GM12878 (cell line): ENCODE measurements at regions not wholly inside any gene's neighbourhood (a gene's known extent, or its start where the extent isn't known, plus 50 kb on each side); places are given as distances from the start of the nearest gene placed in this dataset.

Source experiments
- ATAC-seq: fragments of 200-7000 bp; cut with Tn5 transposase; 3 replicates; pipeline ENCODE4 v1.9.1; 2020; ENCODE audit warnings: mild to moderate bottlenecking, moderate library complexity
- BruUV-seq: library from RNA; stranded (reverse); fragments of 400-500 nt; replicated peaks from 2 replicates; lab custom pipeline; 2021; lab: Mats Ljungman, UMichigan
- CTCF ChIA-PET: fragments of 300-600 bp; sonication (Branson Sonifier 250); formaldehyde crosslinking; extraction: SDS; loops from one replicate; lab custom pipeline; 2021; ENCODE audit warnings: inconsistent platforms; lab: Yijun Ruan, JAX
- POLR2A ChIA-PET: fragments of 350-600 bp; formaldehyde crosslinking; extraction: SDS; loops from one replicate; lab custom pipeline; 2021; ENCODE audit warnings: inconsistent platforms; lab: Charles Lee
- RAD21 ChIA-PET: fragments of 300-600 bp; sonication (Branson Sonifier 250); formaldehyde crosslinking; loops from one replicate; lab custom pipeline; 2023; ENCODE audit warnings: antibody characterized with exemption; ENCODE audit not compliant: unreplicated experiment; lab: Charles Lee
- SMC1A ChIA-PET: fragments of 300-600 bp; sonication (Branson Sonifier 250); formaldehyde crosslinking; loops from one replicate; lab custom pipeline; 2023; ENCODE audit not compliant: unreplicated experiment, uncharacterized antibody; lab: Charles Lee
- DNase-seq: peaks from one replicate; pipeline ENCODE4 v3.0.0-alpha.2; 2011; ENCODE audit warnings: low read depth, low spot score
- FAIRE-seq: peaks from 3 replicates; lab custom pipeline; 2011; peaks lifted over from hg19 to GRCh38; lab: Jason Lieb, UNC
- H2AFZ ChIP-seq: 2 replicates; pipeline ENCODE4 v1.6.0; 2011; ENCODE audit warnings: low read depth, low read length, control low read depth; ENCODE audit not compliant: control insufficient read depth
- H3K27ac ChIP-seq: 2 replicates; pipeline ENCODE4 v1.5.1; 2011; ENCODE audit warnings: control low read depth; ENCODE audit not compliant: control insufficient read depth, insufficient read depth
- H3K27me3 ChIP-seq, 2 experiments: replicated peaks in 1 of 2; 2 replicates each; pipeline versions ENCODE4 v1.6.0 to v1.6.1; 2011; ENCODE audit warnings: low read length in 1 of 2; ENCODE audit not compliant: control insufficient read depth in 2 of 2, insufficient read depth in 2 of 2
- H3K36me3 ChIP-seq, 2 experiments: 2 replicates each; pipeline ENCODE4 v1.5.1; 2011; ENCODE audit warnings: low read length in 1 of 2; ENCODE audit not compliant: control insufficient read depth in 2 of 2, insufficient read depth in 2 of 2
- H3K4me1 ChIP-seq: 2 replicates; pipeline ENCODE4 v1.6.1; 2011; ENCODE audit warnings: mild to moderate bottlenecking, low read length, moderate library complexity, mixed read lengths; ENCODE audit not compliant: control insufficient read depth, insufficient read depth
- H3K4me2 ChIP-seq: 2 replicates; pipeline ENCODE4 v1.6.0; 2011; ENCODE audit warnings: control low read depth; ENCODE audit not compliant: control insufficient read depth, insufficient read depth
- H3K4me3 ChIP-seq: fragments of 200-600 bp; sonication (generic); 2 replicates; pipeline ENCODE4 v1.5.1; 2016
- H3K79me2 ChIP-seq: 2 replicates; pipeline ENCODE4 v1.6.0; 2011; ENCODE audit warnings: low read length; ENCODE audit not compliant: control insufficient read depth, insufficient read depth
- H3K9ac ChIP-seq: 2 replicates; pipeline ENCODE4 v1.8.0; 2011; ENCODE audit warnings: low read length, control low read depth, mixed read lengths; ENCODE audit not compliant: control insufficient read depth, insufficient read depth
- H3K9me3 ChIP-seq: replicated peaks from 3 replicates; pipeline ENCODE4 v1.5.1; 2011; ENCODE audit warnings: mild to moderate bottlenecking, low read length; ENCODE audit not compliant: control insufficient read depth, insufficient read depth
- H4K20me1 ChIP-seq: 2 replicates; pipeline ENCODE4 v1.6.0; 2011; ENCODE audit not compliant: control insufficient read depth, insufficient read depth
- ASH2L ChIP-seq: fragments of 300-600, 200-600 bp; sonication (generic); IDR thresholded peaks from 2 replicates; pipeline ENCODE4 v1.6.1; 2017; ENCODE audit warnings: low read depth, mild to moderate bottlenecking, borderline replicate concordance
- NFIC ChIP-seq: IDR thresholded peaks from 2 replicates; pipeline ENCODE4 v1.6.1; 2012; ENCODE audit warnings: low read depth, mild to moderate bottlenecking, inconsistent platforms, low read length, moderate library complexity
- POLR2AphosphoS2 ChIP-seq: IDR thresholded peaks from 2 replicates; pipeline ENCODE4 v1.6.1; 2011; ENCODE audit warnings: low read depth, mild to moderate bottlenecking, low read length, improper control_type of control experiment, moderate library complexity
- SMARCA5 ChIP-seq: fragments of 450-650 bp; IDR thresholded peaks from 2 replicates; pipeline ENCODE4 v1.6.1; 2017; ENCODE audit warnings: mild to moderate bottlenecking
- STAT1 ChIP-seq: fragments of 450-650 bp; conservative IDR thresholded peaks from 2 replicates; pipeline ENCODE4 v1.6.1; 2014; ENCODE audit warnings: antibody characterized with exemption, mild to moderate bottlenecking
- TCF7 ChIP-seq: IDR thresholded peaks from 2 replicates; pipeline ENCODE4 v1.6.1; 2014; ENCODE audit warnings: antibody characterized with exemption, borderline replicate concordance
- YBX1 ChIP-seq: fragments of 450-650 bp; IDR thresholded peaks from 2 replicates; pipeline ENCODE4 v1.6.1; 2016; ENCODE audit warnings: antibody characterized with exemption
- WGBS: methylation state at CpG from one replicate; pipeline ENCODE4 v1.1.6; 2016; ENCODE audit warnings: low lambda C conversion rate; ENCODE audit not compliant: insufficient replicate concordance, insufficient coverage; ENCODE audit errors: missing lambda C conversion rate; 5-methylcytosine and 5-hydroxymethylcytosine counted together
- in situ Hi-C: fragments of 300-500 bp; cut with MboI; formaldehyde crosslinking; loops from 9 replicates; pipeline ENCODE4 v1.14.3; 2018; ENCODE audit warnings: mixed read lengths
- intact Hi-C: fragments of 100-400 bp; cut with micrococcal nuclease; formaldehyde crosslinking; loops from one replicate; pipeline ENCODE4 v1.14.2; 2022; ENCODE audit not compliant: unreplicated experiment
- TF ChIP-seq, protein P1 (sequence below): fragments of 450-650 bp; formaldehyde crosslinking; IDR thresholded peaks from 2 replicates; pipeline ENCODE4 v1.4.0; 2022; ENCODE audit warnings: mild to moderate bottlenecking, moderate library complexity
- TF ChIP-seq, protein P2 (sequence below): IDR thresholded peaks from 2 replicates; pipeline ENCODE4 v1.6.1; 2012; ENCODE audit warnings: mild to moderate bottlenecking, low read depth, low read length
- TF ChIP-seq, protein P3 (sequence below): fragments of 450-650 bp; IDR thresholded peaks from 2 replicates; pipeline ENCODE4 v1.6.1; 2017; ENCODE audit warnings: mild to moderate bottlenecking
- TF ChIP-seq, protein P4 (sequence below): fragments of 450-650 bp; IDR thresholded peaks from 2 replicates; pipeline ENCODE4 v1.6.1; 2016; ENCODE audit warnings: mild to moderate bottlenecking

- Histone ChIP-seq H3K4me1 (no peaks in the 10 kb centered on the region), H3K27ac (no peak overlapping the region), H2AFZ (no peak overlapping the region), H3K4me2 (no peak overlapping the region), H4K20me1 (no peaks in the 10 kb centered on the region), H3K9me3 (no peaks in the 10 kb centered on the region), H3K4me3 (no peak overlapping the region), H3K27me3 (no peaks in the 10 kb centered on the region), H3K79me2 (no peaks in the 10 kb centered on the region), H3K9ac (no peak overlapping the region), H3K36me3 (0 out of 4 replicates have a peak, but pooled peaks cover 0 to 3% of the 10 kb centered on the region in 2 experiments)
- ChIA-PET POLR2A (no interaction called here), CTCF (interaction anchor here (0.6 to 1.3 kb wide), 8 partner anchors 10 to 215 kb away, joined by 3 to 6 read pairs (median 3); no protein-coding TSS in a partner anchor), RAD21 (no interaction called here), SMC1A (interaction anchor here (0.8 to 2.1 kb wide), 7 partner anchors 9 to 54 kb away, joined by 3 to 10 read pairs (median 4); no protein-coding TSS in a partner anchor)
- ATAC-seq: no peak
- no peak for DNase-seq
- no peak for FAIRE-seq
- no TSS peak for BruUV-seq
- WGBS: 51% methylated on average over 2 of the region's 2 CpGs
- in situ Hi-C loops (no loop called here), intact Hi-C loops (no loop called here)
- TF ChIP-seq, protein P1, sequence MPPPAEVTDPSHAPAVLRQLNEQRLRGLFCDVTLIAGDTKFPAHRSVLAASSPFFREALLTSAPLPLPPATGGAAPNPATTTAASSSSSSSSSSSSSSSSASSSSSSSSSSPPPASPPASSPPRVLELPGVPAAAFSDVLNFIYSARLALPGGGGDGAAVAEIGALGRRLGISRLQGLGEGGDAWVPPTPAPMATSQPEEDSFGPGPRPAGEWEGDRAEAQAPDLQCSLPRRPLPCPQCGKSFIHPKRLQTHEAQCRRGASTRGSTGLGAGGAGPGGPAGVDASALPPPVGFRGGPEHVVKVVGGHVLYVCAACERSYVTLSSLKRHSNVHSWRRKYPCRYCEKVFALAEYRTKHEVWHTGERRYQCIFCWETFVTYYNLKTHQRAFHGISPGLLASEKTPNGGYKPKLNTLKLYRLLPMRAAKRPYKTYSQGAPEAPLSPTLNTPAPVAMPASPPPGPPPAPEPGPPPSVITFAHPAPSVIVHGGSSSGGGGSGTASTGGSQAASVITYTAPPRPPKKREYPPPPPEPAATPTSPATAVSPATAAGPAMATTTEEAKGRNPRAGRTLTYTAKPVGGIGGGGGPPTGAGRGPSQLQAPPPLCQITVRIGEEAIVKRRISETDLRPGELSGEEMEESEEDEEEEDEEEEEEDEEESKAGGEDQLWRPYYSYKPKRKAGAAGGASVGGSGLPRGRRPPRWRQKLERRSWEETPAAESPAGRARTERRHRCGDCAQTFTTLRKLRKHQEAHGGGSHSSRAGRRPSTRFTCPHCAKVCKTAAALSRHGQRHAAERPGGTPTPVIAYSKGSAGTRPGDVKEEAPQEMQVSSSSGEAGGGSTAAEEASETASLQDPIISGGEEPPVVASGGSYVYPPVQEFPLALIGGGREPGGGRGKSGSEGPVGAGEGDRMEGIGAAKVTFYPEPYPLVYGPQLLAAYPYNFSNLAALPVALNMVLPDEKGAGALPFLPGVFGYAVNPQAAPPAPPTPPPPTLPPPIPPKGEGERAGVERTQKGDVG (CRISPR knock-in tag): no peak
- TF ChIP-seq POLR2AphosphoS2: no peak
- TF ChIP-seq, protein P2, sequence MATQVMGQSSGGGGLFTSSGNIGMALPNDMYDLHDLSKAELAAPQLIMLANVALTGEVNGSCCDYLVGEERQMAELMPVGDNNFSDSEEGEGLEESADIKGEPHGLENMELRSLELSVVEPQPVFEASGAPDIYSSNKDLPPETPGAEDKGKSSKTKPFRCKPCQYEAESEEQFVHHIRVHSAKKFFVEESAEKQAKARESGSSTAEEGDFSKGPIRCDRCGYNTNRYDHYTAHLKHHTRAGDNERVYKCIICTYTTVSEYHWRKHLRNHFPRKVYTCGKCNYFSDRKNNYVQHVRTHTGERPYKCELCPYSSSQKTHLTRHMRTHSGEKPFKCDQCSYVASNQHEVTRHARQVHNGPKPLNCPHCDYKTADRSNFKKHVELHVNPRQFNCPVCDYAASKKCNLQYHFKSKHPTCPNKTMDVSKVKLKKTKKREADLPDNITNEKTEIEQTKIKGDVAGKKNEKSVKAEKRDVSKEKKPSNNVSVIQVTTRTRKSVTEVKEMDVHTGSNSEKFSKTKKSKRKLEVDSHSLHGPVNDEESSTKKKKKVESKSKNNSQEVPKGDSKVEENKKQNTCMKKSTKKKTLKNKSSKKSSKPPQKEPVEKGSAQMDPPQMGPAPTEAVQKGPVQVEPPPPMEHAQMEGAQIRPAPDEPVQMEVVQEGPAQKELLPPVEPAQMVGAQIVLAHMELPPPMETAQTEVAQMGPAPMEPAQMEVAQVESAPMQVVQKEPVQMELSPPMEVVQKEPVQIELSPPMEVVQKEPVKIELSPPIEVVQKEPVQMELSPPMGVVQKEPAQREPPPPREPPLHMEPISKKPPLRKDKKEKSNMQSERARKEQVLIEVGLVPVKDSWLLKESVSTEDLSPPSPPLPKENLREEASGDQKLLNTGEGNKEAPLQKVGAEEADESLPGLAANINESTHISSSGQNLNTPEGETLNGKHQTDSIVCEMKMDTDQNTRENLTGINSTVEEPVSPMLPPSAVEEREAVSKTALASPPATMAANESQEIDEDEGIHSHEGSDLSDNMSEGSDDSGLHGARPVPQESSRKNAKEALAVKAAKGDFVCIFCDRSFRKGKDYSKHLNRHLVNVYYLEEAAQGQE: no peak
- TF ChIP-seq SMARCA5: no peak
- no peak for TF ChIP-seq ASH2L
- no peak for TF ChIP-seq NFIC
- TF ChIP-seq, protein P3, sequence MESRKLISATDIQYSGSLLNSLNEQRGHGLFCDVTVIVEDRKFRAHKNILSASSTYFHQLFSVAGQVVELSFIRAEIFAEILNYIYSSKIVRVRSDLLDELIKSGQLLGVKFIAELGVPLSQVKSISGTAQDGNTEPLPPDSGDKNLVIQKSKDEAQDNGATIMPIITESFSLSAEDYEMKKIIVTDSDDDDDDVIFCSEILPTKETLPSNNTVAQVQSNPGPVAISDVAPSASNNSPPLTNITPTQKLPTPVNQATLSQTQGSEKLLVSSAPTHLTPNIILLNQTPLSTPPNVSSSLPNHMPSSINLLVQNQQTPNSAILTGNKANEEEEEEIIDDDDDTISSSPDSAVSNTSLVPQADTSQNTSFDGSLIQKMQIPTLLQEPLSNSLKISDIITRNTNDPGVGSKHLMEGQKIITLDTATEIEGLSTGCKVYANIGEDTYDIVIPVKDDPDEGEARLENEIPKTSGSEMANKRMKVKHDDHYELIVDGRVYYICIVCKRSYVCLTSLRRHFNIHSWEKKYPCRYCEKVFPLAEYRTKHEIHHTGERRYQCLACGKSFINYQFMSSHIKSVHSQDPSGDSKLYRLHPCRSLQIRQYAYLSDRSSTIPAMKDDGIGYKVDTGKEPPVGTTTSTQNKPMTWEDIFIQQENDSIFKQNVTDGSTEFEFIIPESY: no peak
- TF ChIP-seq, protein P4, sequence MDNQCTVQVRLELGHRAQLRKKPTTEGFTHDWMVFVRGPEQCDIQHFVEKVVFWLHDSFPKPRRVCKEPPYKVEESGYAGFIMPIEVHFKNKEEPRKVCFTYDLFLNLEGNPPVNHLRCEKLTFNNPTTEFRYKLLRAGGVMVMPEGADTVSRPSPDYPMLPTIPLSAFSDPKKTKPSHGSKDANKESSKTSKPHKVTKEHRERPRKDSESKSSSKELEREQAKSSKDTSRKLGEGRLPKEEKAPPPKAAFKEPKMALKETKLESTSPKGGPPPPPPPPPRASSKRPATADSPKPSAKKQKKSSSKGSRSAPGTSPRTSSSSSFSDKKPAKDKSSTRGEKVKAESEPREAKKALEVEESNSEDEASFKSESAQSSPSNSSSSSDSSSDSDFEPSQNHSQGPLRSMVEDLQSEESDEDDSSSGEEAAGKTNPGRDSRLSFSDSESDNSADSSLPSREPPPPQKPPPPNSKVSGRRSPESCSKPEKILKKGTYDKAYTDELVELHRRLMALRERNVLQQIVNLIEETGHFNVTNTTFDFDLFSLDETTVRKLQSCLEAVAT: no peak
- no peak for TF ChIP-seq STAT1
- TF ChIP-seq YBX1: no peak
- no peak for TF ChIP-seq TCF7
Observed at GRCh38 chr6:144564202-144564601, 279.1 kb downstream of the UTRN start.
